ENCODE measurements at regions not wholly inside any gene's neighbourhood (a gene's known extent, or its start where the extent isn't known, plus 50 kb on each side); places are given as distances from the start of the nearest gene placed in this dataset.
A peak's percentile ranks its signal among the peaks of the same experiment; 100 is the strongest.

GRCh38 chr1:108082738-108083562 is 117.2 kb downstream of the SLC25A24 start:
- DNase-seq, result no peak

GRCh38 chr1:108082001-108082400 is 117.0 kb upstream of the VAV3 start:
- DNase-seq, result peak in 36 of 51 donors; percentile 1 to 84 (median 35)

DNA sequence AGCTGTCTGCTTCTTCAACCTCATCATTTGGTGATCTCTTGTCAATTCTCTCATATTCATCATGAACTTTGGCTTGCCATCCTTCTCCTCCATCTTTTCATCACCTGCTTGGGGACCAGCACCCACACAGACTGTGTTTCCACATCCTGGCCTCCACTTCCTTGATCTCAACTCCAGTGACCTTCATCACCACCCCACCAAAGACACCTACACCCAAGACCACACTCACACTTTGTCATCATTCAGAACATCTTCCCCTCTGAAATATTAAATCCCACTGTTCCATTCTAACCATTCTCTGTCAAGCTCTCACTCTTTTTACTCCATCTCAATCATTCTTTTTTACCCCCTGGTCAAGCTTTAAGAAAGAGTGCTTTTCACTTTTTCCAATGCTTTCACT is 115.5 kb upstream of the VAV3 start:
- DNase-seq, result no peak

GRCh38 chr1:108079440-108080025 is 114.6 kb upstream of the VAV3 start:
- DNase-seq, result no peak

DNA sequence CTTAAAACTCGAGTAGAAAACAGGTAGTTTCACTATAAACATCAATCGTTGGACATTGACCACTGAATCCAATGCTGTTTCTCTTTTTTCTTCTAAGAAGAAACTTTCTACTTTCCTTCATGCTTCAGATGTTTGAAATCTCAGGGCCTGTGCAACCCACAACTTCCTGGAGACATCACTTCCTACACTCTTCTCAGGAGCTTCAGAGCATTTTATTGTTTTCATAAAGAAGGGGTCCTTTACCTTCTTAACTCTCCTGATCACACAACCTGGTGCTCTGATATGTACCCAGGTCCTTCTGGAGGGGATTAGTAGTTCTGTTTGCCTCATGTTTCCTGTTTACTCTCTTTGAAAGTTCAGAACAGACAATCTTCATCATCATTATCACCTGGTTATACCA is 113.0 kb upstream of the VAV3 start:
- DNase-seq, result no peak

DNA sequence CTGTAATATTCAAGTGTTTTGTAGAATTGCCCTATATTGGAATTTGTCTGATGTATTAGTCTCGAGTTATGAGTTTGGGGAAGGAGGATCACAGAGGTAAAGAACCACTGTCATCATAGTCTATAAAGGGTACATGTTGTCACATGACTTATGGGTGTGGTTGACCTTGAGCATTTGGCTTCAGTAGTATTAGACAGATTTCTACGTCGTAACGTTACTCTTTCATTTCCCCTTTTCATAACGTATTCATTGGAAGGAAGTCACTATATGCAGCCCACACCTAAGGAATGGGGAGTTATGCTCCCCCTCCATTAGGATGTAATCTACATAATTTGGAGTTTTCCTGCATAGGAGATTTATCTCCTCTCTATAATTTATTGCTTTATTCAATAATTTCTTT is 110.1 kb upstream of the VAV3 start:
- no peak for DNase-seq

GRCh38 chr1:108072776-108073175 is 107.8 kb upstream of the VAV3 start:
- no peak for DNase-seq

DNA sequence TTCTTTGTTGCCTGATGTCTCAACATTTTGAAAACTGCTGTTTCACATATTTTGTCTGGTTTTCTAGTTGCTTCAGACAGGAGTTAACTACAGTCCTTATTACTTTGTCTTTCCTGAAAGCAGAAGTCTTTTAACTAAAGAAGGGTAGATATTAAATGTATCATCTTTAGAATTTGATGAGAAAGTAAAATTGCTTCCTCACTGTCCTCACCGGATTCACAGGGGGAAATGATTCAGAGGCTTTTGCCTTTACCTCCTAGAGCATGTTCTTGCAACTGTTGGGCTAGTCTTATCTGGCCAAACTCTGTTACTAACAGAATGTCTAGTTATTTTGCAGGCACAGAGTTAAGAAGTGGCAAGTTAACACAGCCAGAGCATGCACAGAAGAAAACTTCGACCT is 107.2 kb upstream of the VAV3 start:
- no peak for DNase-seq

DNA sequence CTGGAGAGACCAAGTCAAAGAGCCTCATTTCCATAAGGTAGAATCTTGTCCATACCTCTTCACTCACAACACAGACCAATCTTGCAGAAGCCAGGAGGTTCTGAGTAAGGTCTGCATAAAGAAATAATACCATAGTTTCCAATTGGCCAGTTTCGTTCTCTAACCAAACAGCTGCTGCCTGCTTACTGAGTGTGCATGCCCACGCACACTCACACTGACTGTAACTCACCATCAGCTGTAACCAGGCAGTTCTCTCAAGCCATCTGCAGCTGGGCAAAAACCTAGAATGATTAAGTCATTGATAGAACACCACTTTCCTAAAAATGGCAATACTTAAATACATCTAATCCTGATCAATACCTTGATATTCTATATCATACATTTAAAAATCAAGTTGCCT is 106.6 kb upstream of the VAV3 start:
- no peak for DNase-seq

DNA sequence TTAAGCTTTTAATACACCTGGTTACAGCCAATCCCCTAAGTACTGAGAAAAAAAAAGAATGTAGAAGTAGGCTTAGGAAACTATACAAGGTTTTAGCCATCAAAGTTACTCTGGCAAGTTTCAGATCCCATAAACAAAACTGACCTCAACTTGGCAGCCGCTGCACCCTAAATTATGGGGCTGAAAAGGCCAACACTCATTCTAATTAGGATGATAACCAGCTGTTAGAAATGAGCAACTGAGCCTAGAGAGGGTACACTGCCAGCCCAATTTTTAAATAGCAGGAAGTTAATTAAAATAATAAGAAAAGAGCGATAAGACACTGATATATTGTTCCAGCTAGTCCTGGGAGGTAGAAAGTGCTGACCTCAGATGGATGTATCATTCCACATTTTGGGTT is 105.7 kb upstream of the VAV3 start:
- DNase-seq, result no peak

DNA sequence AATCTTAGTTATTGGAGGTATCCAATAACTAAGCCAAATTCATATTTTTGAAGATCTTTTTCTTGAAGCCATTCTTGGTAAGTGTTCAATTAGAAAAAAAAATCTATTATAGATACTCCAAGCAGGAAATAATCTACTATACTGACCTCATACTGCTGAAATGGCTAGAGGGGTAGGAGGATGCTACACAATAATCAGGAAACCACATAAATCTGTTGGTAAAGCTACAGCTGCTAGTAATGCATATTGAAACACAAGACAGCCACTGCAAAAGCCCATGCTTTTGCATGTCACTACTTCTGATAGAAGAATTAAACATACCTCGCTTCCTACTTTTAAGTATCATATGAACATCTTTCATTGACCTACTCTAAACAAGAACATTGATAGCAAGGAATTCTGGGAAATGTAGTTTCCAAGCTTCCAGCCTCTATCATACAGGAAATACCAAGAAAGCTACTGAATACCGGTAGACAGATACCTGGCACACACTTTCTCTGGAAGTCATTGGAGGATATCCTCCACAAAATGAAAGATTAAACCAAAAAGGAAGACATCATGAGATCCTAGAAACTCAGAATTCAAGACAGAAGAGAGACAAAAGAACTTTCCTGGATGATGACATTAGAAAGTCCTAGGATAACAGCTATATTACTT is 103.0 kb upstream of the VAV3 start:
- no peak for DNase-seq

- DNase-seq, result no peak
Observed at GRCh38 chr1:108066808-108067207, 101.8 kb upstream of the VAV3 start.

GRCh38 chr1:108064255-108064654 is 99.3 kb upstream of the VAV3 start:
- no peak for DNase-seq

DNA sequence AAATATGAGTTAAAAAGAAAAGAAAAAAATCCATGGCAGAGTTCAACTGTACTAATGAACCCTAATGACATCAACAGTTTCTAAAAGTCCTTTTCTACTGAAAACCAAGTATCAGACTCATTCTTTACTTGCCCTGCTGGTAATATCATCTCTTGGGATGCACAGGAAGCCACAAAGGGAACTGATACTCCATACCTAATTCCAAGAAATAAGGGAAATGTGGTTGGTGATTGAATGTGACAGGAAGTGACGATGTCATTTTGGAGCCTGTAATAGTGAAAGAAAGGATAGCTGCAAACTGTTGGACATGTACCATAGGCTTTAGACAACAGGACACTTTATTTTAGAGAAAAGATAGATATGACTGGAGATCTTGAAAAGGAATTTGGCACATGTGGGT is 98.7 kb upstream of the VAV3 start:
- no peak for DNase-seq

- DNase-seq, result no peak
Observed at GRCh38 chr1:108059945-108060344, 95.0 kb upstream of the VAV3 start.

- no peak for DNase-seq
Observed at GRCh38 chr1:108057541-108057940, 92.6 kb upstream of the VAV3 start.

GRCh38 chr1:108056436-108056990 is 91.5 kb upstream of the VAV3 start:
- DNase-seq, result no peak

- no peak for DNase-seq
Observed at GRCh38 chr1:108055387-108055786, 90.4 kb upstream of the VAV3 start.

- no peak for DNase-seq
Observed at GRCh38 chr1:108054396-108054795, 89.4 kb upstream of the VAV3 start.

GRCh38 chr1:108053270-108054013 is 88.5 kb upstream of the VAV3 start:
- peak in 1 of 51 donors; percentile 13 for DNase-seq

- no peak for DNase-seq
Observed at GRCh38 chr1:108051631-108052377, 86.8 kb upstream of the VAV3 start.
